SK-N-MC (cell line): ENCODE measurements at regions not wholly inside any gene's neighbourhood (a gene's known extent, or its start where the extent isn't known, plus 50 kb on each side); places are given as distances from the start of the nearest gene placed in this dataset.

Source experiments
- EZH2 ChIP-seq: fragments of 200-600 bp; sonication (generic); IDR thresholded peaks from one replicate; pipeline ENCODE4 v1.6.1; 2017; ENCODE audit warnings: antibody characterized with exemption
- FOXP2 ChIP-seq: optimal IDR thresholded peaks from 2 replicates; pipeline ENCODE3; 2011; ENCODE audit warnings: mild to moderate bottlenecking, moderate library complexity; ENCODE audit not compliant: insufficient read depth; ENCODE audit errors: extremely low read length, control extremely low read depth
- POLR2AphosphoS5 ChIP-seq: IDR thresholded peaks from 2 replicates; pipeline ENCODE4 v1.6.1; 2012; ENCODE audit warnings: mild to moderate bottlenecking, low read depth, low read length, borderline replicate concordance

- TF ChIP-seq EZH2 (no peak), POLR2AphosphoS5 (no peak), FOXP2 (no peak)
These were observed 62.4 kb upstream of the THBS2 start for GRCh38 chr6:169315830-169316614.
